Upper lobe of left lung (tissue), 6 donors: ENCODE measurements at regions not wholly inside any gene's neighbourhood (a gene's known extent, or its start where the extent isn't known, plus 50 kb on each side); places are given as distances from the start of the nearest gene placed in this dataset.

Source experiments
- ATAC-seq, 2 donors: fragments of 200-7000 bp; cut with Tn5 transposase; one replicate each; pipeline ENCODE4 v1.9.1; 2022; ENCODE audit warnings: mild to moderate bottlenecking in 2 of 2, moderate library complexity in 2 of 2; ENCODE audit not compliant: low FRiP score in 2 of 2
- DNase-seq, 2 donors: peaks; one replicate each; pipeline ENCODE4 v3.0.0-alpha.2; 2019 to 2020
- H3K27ac ChIP-seq, 4 donors: fragments of 200-600 bp; sonication (generic); one replicate each; pipeline ENCODE4 v1.5.1; 2016 to 2019
- H3K27me3 ChIP-seq, 4 donors: fragments of 200-600 bp; sonication (generic); one replicate each; pipeline ENCODE4 v1.5.1; 2017 to 2019
- H3K36me3 ChIP-seq, 4 donors: fragments of 200-600 bp; sonication (generic); one replicate each; pipeline ENCODE4 v1.5.1; 2016 to 2019
- H3K4me1 ChIP-seq, 4 donors: fragments of 200-600 bp; sonication (generic); one replicate each; pipeline ENCODE4 v1.5.1; 2018 to 2019
- H3K4me3 ChIP-seq, 4 donors: fragments of 200-600 bp; sonication (generic); one replicate each; pipeline ENCODE4 v1.5.1; 2017 to 2019; ENCODE audit warnings: mild to moderate bottlenecking in 2 of 4, moderate library complexity in 1 of 4
- H3K9me3 ChIP-seq, 4 donors: fragments of 200-600 bp; sonication (generic); one replicate each; pipeline ENCODE4 v1.5.1; 2018 to 2019
- EP300 ChIP-seq, 4 donors: sonication (generic); formaldehyde crosslinking; IDR thresholded peaks; one replicate each; pipeline ENCODE4 v1.5.1; 2017; ENCODE audit warnings: antibody characterized with exemption in 4 of 4, control low read depth in 2 of 4
- POLR2A ChIP-seq, 4 donors: fragments of 450-650 bp; IDR thresholded peaks; one replicate each; pipeline ENCODE4 v1.5.1; 2016 to 2017; ENCODE audit warnings: antibody characterized with exemption in 4 of 4, mild to moderate bottlenecking in 2 of 4
- POLR2AphosphoS5 ChIP-seq, 2 donors: sonication (generic); formaldehyde crosslinking; IDR thresholded peaks; one replicate each; pipeline ENCODE4 v1.5.1; 2017; ENCODE audit warnings: antibody characterized with exemption in 2 of 2
- WGBS, 2 donors: methylation state at CpG; one replicate each; pipeline ENCODE4 v1.1.5; 2017 to 2018; 5-methylcytosine and 5-hydroxymethylcytosine counted together
- TF ChIP-seq, protein P1 (sequence below), 6 experiments: fragments of 450-650 bp in 4 of 6; fragments of 200-600 bp in 2 of 6; sonication (generic) in 2 of 6; IDR thresholded peaks; one replicate each; pipeline ENCODE4 v1.5.1; 2016 to 2019; ENCODE audit warnings: antibody characterized with exemption in 6 of 6
- donor health status: DM: no; HTN: no; CAD: no; lungs with moderate emphysema.
- donor health status: DM: no; HTN: yes; CAD: no; lungs with severe emphysema.

GRCh38 chr15:87369269-87369668 lies 887.3 kb downstream of the NTRK3 start:
- no peak for DNase-seq
- Histone ChIP-seq H3K4me1 (no peaks in the 10 kb centered on the region), H3K4me3 (no peak overlapping the region), H3K27me3 (no peaks in the 10 kb centered on the region), H3K36me3 (no peaks in the 10 kb centered on the region), H3K9me3 (no peaks in the 10 kb centered on the region), H3K27ac (no peak overlapping the region)
- no peak for TF ChIP-seq EP300 (IDR thresholded peaks at IDR 0.05)
- peak in 1 of 2 donors; percentile 80 for ATAC-seq

DNA sequence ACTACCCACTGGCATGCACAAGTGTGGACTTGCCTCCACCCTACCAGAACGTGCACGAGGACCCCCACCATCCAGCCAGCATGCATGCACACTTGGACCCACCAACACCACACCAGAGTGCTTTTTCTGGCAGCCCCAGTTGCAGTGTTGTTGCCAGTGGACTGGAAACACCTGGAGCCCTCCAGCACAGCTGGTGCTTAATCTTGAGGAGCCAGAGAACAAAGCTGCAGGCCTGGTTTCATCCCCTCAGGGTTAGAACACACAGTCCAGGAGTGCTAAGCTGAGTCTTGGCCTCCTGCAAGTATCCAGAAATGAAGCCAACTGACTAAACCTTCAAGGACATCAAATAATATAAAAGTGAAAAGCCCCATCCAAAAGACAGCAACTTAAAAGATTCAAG lies 888.0 kb downstream of the NTRK3 start:
- H3K4me3 ChIP-seq = no peak overlapping the region
- H3K27me3 ChIP-seq = no peaks in the 10 kb centered on the region
- no peaks in the 10 kb centered on the region for H3K9me3 ChIP-seq
- H3K36me3 ChIP-seq = no peaks in the 10 kb centered on the region
- TF ChIP-seq EP300 (IDR thresholded peaks at IDR 0.05) (no peak), POLR2AphosphoS5 (IDR thresholded peaks at IDR 0.05) (no peak), POLR2A (IDR thresholded peaks at IDR 0.05) (no peak)
- TF ChIP-seq, protein P1, sequence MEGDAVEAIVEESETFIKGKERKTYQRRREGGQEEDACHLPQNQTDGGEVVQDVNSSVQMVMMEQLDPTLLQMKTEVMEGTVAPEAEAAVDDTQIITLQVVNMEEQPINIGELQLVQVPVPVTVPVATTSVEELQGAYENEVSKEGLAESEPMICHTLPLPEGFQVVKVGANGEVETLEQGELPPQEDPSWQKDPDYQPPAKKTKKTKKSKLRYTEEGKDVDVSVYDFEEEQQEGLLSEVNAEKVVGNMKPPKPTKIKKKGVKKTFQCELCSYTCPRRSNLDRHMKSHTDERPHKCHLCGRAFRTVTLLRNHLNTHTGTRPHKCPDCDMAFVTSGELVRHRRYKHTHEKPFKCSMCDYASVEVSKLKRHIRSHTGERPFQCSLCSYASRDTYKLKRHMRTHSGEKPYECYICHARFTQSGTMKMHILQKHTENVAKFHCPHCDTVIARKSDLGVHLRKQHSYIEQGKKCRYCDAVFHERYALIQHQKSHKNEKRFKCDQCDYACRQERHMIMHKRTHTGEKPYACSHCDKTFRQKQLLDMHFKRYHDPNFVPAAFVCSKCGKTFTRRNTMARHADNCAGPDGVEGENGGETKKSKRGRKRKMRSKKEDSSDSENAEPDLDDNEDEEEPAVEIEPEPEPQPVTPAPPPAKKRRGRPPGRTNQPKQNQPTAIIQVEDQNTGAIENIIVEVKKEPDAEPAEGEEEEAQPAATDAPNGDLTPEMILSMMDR (IDR thresholded peaks at IDR 0.05) = no peak
- peak in 1 of 2 donors; percentile 1 for DNase-seq
- 60 to 69% methylated on average over 1 to 2 of the region's 2 CpGs for WGBS, 2 donors
- no peak overlapping the region for H3K27ac ChIP-seq
- peak in 1 of 2 donors; percentile 14 for ATAC-seq
- H3K4me1 ChIP-seq = no peaks in the 10 kb centered on the region

DNA sequence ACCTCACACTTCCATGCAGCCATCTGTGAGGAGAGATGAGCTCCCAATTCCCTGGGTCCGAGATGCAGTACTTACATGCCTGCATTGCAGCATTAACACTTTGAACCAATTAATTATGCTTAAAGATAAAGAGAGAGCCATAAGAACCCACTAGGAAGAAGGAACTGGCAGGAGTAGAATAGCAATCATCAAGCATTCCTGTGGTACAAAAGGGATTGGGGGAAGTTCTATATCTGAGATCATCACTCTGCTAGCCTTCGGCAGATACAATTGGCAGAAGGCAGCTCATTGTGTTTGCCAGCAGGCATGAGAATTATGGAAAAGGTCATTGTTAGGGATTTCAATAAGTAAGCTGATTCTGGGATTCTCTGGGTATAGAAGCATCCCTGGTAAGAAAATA lies 891.4 kb downstream of the NTRK3 start:
- Histone ChIP-seq H3K36me3 (no peaks in the 10 kb centered on the region), H3K9me3 (no peaks in the 10 kb centered on the region), H3K4me3 (no peak overlapping the region), H3K27ac (no peak overlapping the region), H3K4me1 (no peaks in the 10 kb centered on the region), H3K27me3 (no peaks in the 10 kb centered on the region)
- TF ChIP-seq, protein P1 (IDR thresholded peaks at IDR 0.05) = no peak
- TF ChIP-seq EP300 (IDR thresholded peaks at IDR 0.05) = no peak
- no peak for TF ChIP-seq POLR2AphosphoS5 (IDR thresholded peaks at IDR 0.05)
- no peak for TF ChIP-seq POLR2A (IDR thresholded peaks at IDR 0.05)
- 49 to 78% methylated on average over 2 of the region's 2 CpGs for WGBS, 2 donors
- DNase-seq (no peak), ATAC-seq (peak in 1 of 2 donors; percentile 23)

- no peak for ATAC-seq
- Histone ChIP-seq H3K9me3 (no peaks in the 10 kb centered on the region), H3K27ac (no peak overlapping the region), H3K4me1 (no peaks in the 10 kb centered on the region), H3K36me3 (no peaks in the 10 kb centered on the region), H3K27me3 (no peaks in the 10 kb centered on the region), H3K4me3 (no peak overlapping the region)
- WGBS, 2 donors = 79 to 80% methylated on average over 2 of the region's 2 CpGs
- TF ChIP-seq POLR2AphosphoS5 (IDR thresholded peaks at IDR 0.05) (no peak), EP300 (IDR thresholded peaks at IDR 0.05) (no peak), POLR2A (IDR thresholded peaks at IDR 0.05) (no peak)
- TF ChIP-seq, protein P1 (IDR thresholded peaks at IDR 0.05) = no peak
- DNase-seq = no peak
Observed at GRCh38 chr15:87362531-87362930, 894.0 kb downstream of the NTRK3 start.

DNA sequence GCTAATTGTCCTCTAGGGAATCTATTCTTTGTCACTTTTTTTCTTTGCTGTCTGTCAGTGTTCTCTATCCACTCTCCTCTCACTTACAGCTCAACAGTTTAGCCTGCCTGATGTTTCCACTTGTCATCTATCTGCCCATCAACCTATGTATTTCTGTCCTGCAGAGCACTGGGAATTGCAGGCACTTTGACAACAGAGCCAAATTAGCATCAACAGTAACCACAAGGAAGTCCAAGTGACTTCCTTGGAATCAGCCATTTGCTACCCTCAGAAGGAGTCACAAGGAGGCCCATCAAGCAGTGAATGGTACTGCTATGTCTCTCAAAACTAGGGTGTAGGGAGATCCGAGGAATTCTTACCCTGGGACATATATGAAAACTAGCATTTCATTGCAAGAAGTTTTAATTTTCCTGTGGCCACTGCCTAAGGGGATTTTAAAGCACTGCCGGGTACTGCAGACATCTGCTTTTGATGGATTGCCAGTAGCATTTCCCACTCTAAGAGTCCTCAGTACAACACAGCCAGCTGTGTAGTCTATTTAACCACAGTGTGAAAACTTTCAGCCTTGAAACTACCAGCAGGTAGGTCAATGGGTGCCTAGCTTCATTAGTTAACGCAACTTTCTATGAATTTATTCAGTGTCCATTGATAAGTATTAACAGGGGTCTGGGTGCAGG lies 898.8 kb downstream of the NTRK3 start:
- H3K36me3 ChIP-seq = no peaks in the 10 kb centered on the region
- TF ChIP-seq EP300 (IDR thresholded peaks at IDR 0.05) (no peak), POLR2A (IDR thresholded peaks at IDR 0.05) (no peak), POLR2AphosphoS5 (IDR thresholded peaks at IDR 0.05) (no peak)
- TF ChIP-seq, protein P1 (IDR thresholded peaks at IDR 0.05) = no peak
- WGBS, 2 donors = 51 to 55% methylated on average over 3 of the region's 3 CpGs
- no peaks in the 10 kb centered on the region for H3K27me3 ChIP-seq
- no peak for DNase-seq
- ATAC-seq = no peak
- H3K9me3 ChIP-seq = no peaks in the 10 kb centered on the region
- H3K4me1 ChIP-seq = no peaks in the 10 kb centered on the region
- H3K4me3 ChIP-seq = no peak overlapping the region
- no peak overlapping the region for H3K27ac ChIP-seq
